ENCODE measurements at regions not wholly inside any gene's neighbourhood (a gene's known extent, or its start where the extent isn't known, plus 50 kb on each side); places are given as distances from the start of the nearest gene placed in this dataset.

GRCh38 chr5:66362046-66362445 is 217.9 kb downstream of the SREK1 start:
- no peak for TF ChIP-seq CTCF (IDR thresholded peaks at IDR 0.05; ENCODE audit: poor library complexity, severe bottlenecking)
- DNase-seq (ENCODE audit: low spot score) (no peak), ATAC-seq (ENCODE audit: low read depth) (no peak)
- Histone ChIP-seq H3K9me3 (ENCODE audit: severe bottlenecking) (no peaks in the 10 kb centered on the region), H3K4me3 (ENCODE audit: severe bottlenecking) (no peak overlapping the region), H3K27me3 (ENCODE audit: insufficient read depth, poor library complexity, severe bottlenecking) (peaks cover 12% of the 10 kb centered on the region), H3K4me1 (ENCODE audit: insufficient read depth, poor library complexity, severe bottlenecking) (no peaks in the 10 kb centered on the region), H3K27ac (ENCODE audit: poor library complexity, severe bottlenecking) (no peak overlapping the region), H3K36me3 (ENCODE audit: low read depth) (no peaks in the 10 kb centered on the region)

- Histone ChIP-seq H3K27ac (ENCODE audit: poor library complexity, severe bottlenecking) (no peak overlapping the region), H3K36me3 (ENCODE audit: low read depth) (no peaks in the 10 kb centered on the region), H3K4me1 (ENCODE audit: insufficient read depth, poor library complexity, severe bottlenecking) (no peaks in the 10 kb centered on the region), H3K9me3 (ENCODE audit: severe bottlenecking) (no peaks in the 10 kb centered on the region), H3K4me3 (ENCODE audit: severe bottlenecking) (no peak overlapping the region), H3K27me3 (ENCODE audit: insufficient read depth, poor library complexity, severe bottlenecking) (peaks cover 12% of the 10 kb centered on the region)
- ATAC-seq (ENCODE audit: low read depth) (no peak), DNase-seq (ENCODE audit: low spot score) (no peak)
- no peak for TF ChIP-seq CTCF (IDR thresholded peaks at IDR 0.05; ENCODE audit: poor library complexity, severe bottlenecking)
Measured at GRCh38 chr5:66362687-66363086, 218.6 kb downstream of the SREK1 start.

- no peaks in the 10 kb centered on the region for H3K9me3 ChIP-seq (ENCODE audit: severe bottlenecking)
- H3K36me3 ChIP-seq (ENCODE audit: low read depth), result no peaks in the 10 kb centered on the region
- no peak for DNase-seq (ENCODE audit: low spot score)
- no peak overlapping the region for H3K27ac ChIP-seq (ENCODE audit: poor library complexity, severe bottlenecking)
- H3K27me3 ChIP-seq (ENCODE audit: insufficient read depth, poor library complexity, severe bottlenecking), result peaks cover 12% of the 10 kb centered on the region
- TF ChIP-seq CTCF (IDR thresholded peaks at IDR 0.05; ENCODE audit: poor library complexity, severe bottlenecking), result no peak
- no peak for ATAC-seq (ENCODE audit: low read depth)
- H3K4me1 ChIP-seq (ENCODE audit: insufficient read depth, poor library complexity, severe bottlenecking), result no peaks in the 10 kb centered on the region
- no peak overlapping the region for H3K4me3 ChIP-seq (ENCODE audit: severe bottlenecking)
Measured at GRCh38 chr5:66363097-66363496, 219.0 kb downstream of the SREK1 start.

- no peak overlapping the region for H3K4me3 ChIP-seq (ENCODE audit: severe bottlenecking)
- no peaks in the 10 kb centered on the region for H3K36me3 ChIP-seq (ENCODE audit: low read depth)
- H3K27me3 ChIP-seq (ENCODE audit: insufficient read depth, poor library complexity, severe bottlenecking), result peaks cover 12% of the 10 kb centered on the region
- no peak for ATAC-seq (ENCODE audit: low read depth)
- no peak overlapping the region for H3K27ac ChIP-seq (ENCODE audit: poor library complexity, severe bottlenecking)
- TF ChIP-seq CTCF (IDR thresholded peaks at IDR 0.05; ENCODE audit: poor library complexity, severe bottlenecking), result no peak
- DNase-seq (ENCODE audit: low spot score), result no peak
- H3K9me3 ChIP-seq (ENCODE audit: severe bottlenecking), result no peaks in the 10 kb centered on the region
- no peaks in the 10 kb centered on the region for H3K4me1 ChIP-seq (ENCODE audit: insufficient read depth, poor library complexity, severe bottlenecking)
Measured at GRCh38 chr5:66364186-66364585, 220.1 kb downstream of the SREK1 start.

- TF ChIP-seq CTCF (IDR thresholded peaks at IDR 0.05; ENCODE audit: poor library complexity, severe bottlenecking), result no peak
- ATAC-seq (ENCODE audit: low read depth) (no peak), DNase-seq (ENCODE audit: low spot score) (no peak)
- Histone ChIP-seq H3K4me3 (ENCODE audit: severe bottlenecking) (no peak overlapping the region), H3K27ac (ENCODE audit: poor library complexity, severe bottlenecking) (no peak overlapping the region), H3K36me3 (ENCODE audit: low read depth) (no peaks in the 10 kb centered on the region), H3K4me1 (ENCODE audit: insufficient read depth, poor library complexity, severe bottlenecking) (no peaks in the 10 kb centered on the region), H3K27me3 (ENCODE audit: insufficient read depth, poor library complexity, severe bottlenecking) (peaks cover 12% of the 10 kb centered on the region), H3K9me3 (ENCODE audit: severe bottlenecking) (no peaks in the 10 kb centered on the region)
Measured at GRCh38 chr5:66365981-66366380, 221.9 kb downstream of the SREK1 start.

Measured in RWPE2 (cell line).